ENCODE measurements at regions not wholly inside any gene's neighbourhood (a gene's known extent, or its start where the extent isn't known, plus 50 kb on each side); places are given as distances from the start of the nearest gene placed in this dataset.

GRCh38 chr2:208556983-208557484 lies 150.4 kb downstream of the PTH2R start:
- H3K4me3 ChIP-seq (ENCODE audit: low read depth, low read length, poor library complexity, severe bottlenecking) = no peak overlapping the region
- no peak overlapping the region for H3K27ac ChIP-seq (ENCODE audit: low read depth, low read length, poor library complexity, severe bottlenecking)
- H3K27me3 ChIP-seq (replicated peaks; ENCODE audit: insufficient read depth, low read depth, low read length, poor library complexity) = peaks cover 8% of the 10 kb centered on the region
- no peak for DNase-seq (ENCODE audit: low spot score)
- H3K4me1 ChIP-seq (ENCODE audit: insufficient read depth, low read length, poor library complexity, severe bottlenecking) = no peaks in the 10 kb centered on the region
- POLR2A ChIA-PET (ENCODE audit: low non-redundant PET) = no interaction called here
- no TSS peak for BruUV-seq (replicated peaks)
- no peaks in the 10 kb centered on the region for H3K36me3 ChIP-seq (ENCODE audit: insufficient read depth, low read length, poor library complexity, severe bottlenecking)
- no peaks in the 10 kb centered on the region for H3K9me3 ChIP-seq (ENCODE audit: low read depth, low read length, poor library complexity, severe bottlenecking)
- TF ChIP-seq EZH2 (IDR thresholded peaks at IDR 0.05; ENCODE audit: borderline replicate concordance, low read depth, low read length, poor library complexity, severe bottlenecking) (no peak), CTCF (conservative IDR thresholded peaks at IDR 0.05; ENCODE audit: low read depth, low read length) (no peak)
- intact Hi-C loops (cut with micrococcal nuclease; ENCODE audit: unreplicated experiment) = no loop called here
- CTCF ChIA-PET = no interaction called here

- Histone ChIP-seq H3K27me3 (replicated peaks; ENCODE audit: insufficient read depth, low read depth, low read length, poor library complexity) (peaks cover 34% of the 10 kb centered on the region), H3K27ac (ENCODE audit: low read depth, low read length, poor library complexity, severe bottlenecking) (no peak overlapping the region), H3K4me1 (ENCODE audit: insufficient read depth, low read length, poor library complexity, severe bottlenecking) (no peaks in the 10 kb centered on the region), H3K9me3 (ENCODE audit: low read depth, low read length, poor library complexity, severe bottlenecking) (no peaks in the 10 kb centered on the region), H3K4me3 (ENCODE audit: low read depth, low read length, poor library complexity, severe bottlenecking) (no peak overlapping the region), H3K36me3 (ENCODE audit: insufficient read depth, low read length, poor library complexity, severe bottlenecking) (no peaks in the 10 kb centered on the region)
- no peak for TF ChIP-seq CTCF (conservative IDR thresholded peaks at IDR 0.05; ENCODE audit: low read depth, low read length)
- TF ChIP-seq EZH2 (IDR thresholded peaks at IDR 0.05; ENCODE audit: borderline replicate concordance, low read depth, low read length, poor library complexity, severe bottlenecking) = no peak
- CTCF ChIA-PET = no interaction called here
- no peak for DNase-seq (ENCODE audit: low spot score)
- no TSS peak for BruUV-seq (replicated peaks)
- POLR2A ChIA-PET (ENCODE audit: low non-redundant PET) = no interaction called here
- intact Hi-C loops (cut with micrococcal nuclease; ENCODE audit: unreplicated experiment) = no loop called here
Measured at GRCh38 chr2:208565690-208566416, 159.3 kb downstream of the PTH2R start.

GRCh38 chr2:208568203-208568602 lies 161.6 kb downstream of the PTH2R start:
- Histone ChIP-seq H3K27me3 (replicated peaks; ENCODE audit: insufficient read depth, low read depth, low read length, poor library complexity) (peaks cover 38% of the 10 kb centered on the region), H3K4me1 (ENCODE audit: insufficient read depth, low read length, poor library complexity, severe bottlenecking) (no peaks in the 10 kb centered on the region), H3K4me3 (ENCODE audit: low read depth, low read length, poor library complexity, severe bottlenecking) (no peak overlapping the region), H3K27ac (ENCODE audit: low read depth, low read length, poor library complexity, severe bottlenecking) (no peak overlapping the region), H3K36me3 (ENCODE audit: insufficient read depth, low read length, poor library complexity, severe bottlenecking) (no peaks in the 10 kb centered on the region), H3K9me3 (ENCODE audit: low read depth, low read length, poor library complexity, severe bottlenecking) (no peaks in the 10 kb centered on the region)
- POLR2A ChIA-PET (ENCODE audit: low non-redundant PET) = no interaction called here
- no peak for TF ChIP-seq EZH2 (IDR thresholded peaks at IDR 0.05; ENCODE audit: borderline replicate concordance, low read depth, low read length, poor library complexity, severe bottlenecking)
- TF ChIP-seq CTCF (conservative IDR thresholded peaks at IDR 0.05; ENCODE audit: low read depth, low read length) = no peak
- DNase-seq (ENCODE audit: low spot score) = no peak
- CTCF ChIA-PET = no interaction called here
- no TSS peak for BruUV-seq (replicated peaks)
- intact Hi-C loops (cut with micrococcal nuclease; ENCODE audit: unreplicated experiment) = no loop called here

All from A673 (cell line).